ENCODE measurements at regions not wholly inside any gene's neighbourhood (a gene's known extent, or its start where the extent isn't known, plus 50 kb on each side); places are given as distances from the start of the nearest gene placed in this dataset.

- TF ChIP-seq TCF4 (CRISPR knock-in tag; IDR thresholded peaks at IDR 0.05; ENCODE audit: borderline replicate concordance) = no peak
- no peak for TF ChIP-seq PPARA (CRISPR knock-in tag; IDR thresholded peaks at IDR 0.05; ENCODE audit: borderline replicate concordance)
- no peak for TF ChIP-seq PATZ1 (CRISPR knock-in tag; IDR thresholded peaks at IDR 0.05; ENCODE audit: borderline replicate concordance)
- TF ChIP-seq ISL1 (CRISPR knock-in tag; IDR thresholded peaks at IDR 0.05) = no peak
- no peak for TF ChIP-seq CSDC2 (CRISPR knock-in tag; IDR thresholded peaks at IDR 0.05)
- no peak for TF ChIP-seq SNAI2 (CRISPR knock-in tag; IDR thresholded peaks at IDR 0.05)
- no peak for TF ChIP-seq ZNF565 (CRISPR knock-in tag; conservative IDR thresholded peaks at IDR 0.05; ENCODE audit: low read depth)
- no peak for TF ChIP-seq BACH2 (CRISPR knock-in tag; IDR thresholded peaks at IDR 0.05; ENCODE audit: borderline replicate concordance)
- no peak for TF ChIP-seq ZNF8 (CRISPR knock-in tag; IDR thresholded peaks at IDR 0.05)
- no peak for TF ChIP-seq GLIS3 (CRISPR knock-in tag; IDR thresholded peaks at IDR 0.05)
- no peak for TF ChIP-seq ZFP30 (CRISPR knock-in tag; IDR thresholded peaks at IDR 0.05)
- no peak for TF ChIP-seq RARB (CRISPR knock-in tag; IDR thresholded peaks at IDR 0.05)
- no peak for TF ChIP-seq POU6F1 (CRISPR knock-in tag; IDR thresholded peaks at IDR 0.05; ENCODE audit: borderline replicate concordance, low read depth)
- no peak for TF ChIP-seq TOX (CRISPR knock-in tag; IDR thresholded peaks at IDR 0.05; ENCODE audit: borderline replicate concordance)
- no peak for TF ChIP-seq ESRRG (CRISPR knock-in tag; IDR thresholded peaks at IDR 0.05)
- TF ChIP-seq ZFP3 (CRISPR knock-in tag; IDR thresholded peaks at IDR 0.05) = no peak
- ATAC-seq = no peak
Measured at GRCh38 chr14:58979325-58979724, 209.1 kb upstream of the DAAM1 start.

- no peak for ATAC-seq
- TF ChIP-seq CSDC2 (CRISPR knock-in tag; IDR thresholded peaks at IDR 0.05) (no peak), ESRRG (CRISPR knock-in tag; IDR thresholded peaks at IDR 0.05) (no peak), CREB5 (CRISPR knock-in tag; IDR thresholded peaks at IDR 0.05; ENCODE audit: low read depth) (no peak), ZNF565 (CRISPR knock-in tag; conservative IDR thresholded peaks at IDR 0.05; ENCODE audit: low read depth) (no peak), OSR1 (CRISPR knock-in tag; IDR thresholded peaks at IDR 0.05) (no peak), CSRNP3 (CRISPR knock-in tag; IDR thresholded peaks at IDR 0.05) (no peak), PPARA (CRISPR knock-in tag; IDR thresholded peaks at IDR 0.05; ENCODE audit: borderline replicate concordance) (no peak), BACH2 (CRISPR knock-in tag; IDR thresholded peaks at IDR 0.05; ENCODE audit: borderline replicate concordance) (no peak), RARB (CRISPR knock-in tag; IDR thresholded peaks at IDR 0.05) (no peak), PATZ1 (CRISPR knock-in tag; IDR thresholded peaks at IDR 0.05; ENCODE audit: borderline replicate concordance) (no peak), SNAI2 (CRISPR knock-in tag; IDR thresholded peaks at IDR 0.05) (no peak), ZFP3 (CRISPR knock-in tag; IDR thresholded peaks at IDR 0.05) (no peak), TCF4 (CRISPR knock-in tag; IDR thresholded peaks at IDR 0.05; ENCODE audit: borderline replicate concordance) (no peak), ZNF8 (CRISPR knock-in tag; IDR thresholded peaks at IDR 0.05) (no peak), ISL1 (CRISPR knock-in tag; IDR thresholded peaks at IDR 0.05) (no peak), ZNF70 (CRISPR knock-in tag; IDR thresholded peaks at IDR 0.05) (no peak), ZFP30 (CRISPR knock-in tag; IDR thresholded peaks at IDR 0.05) (no peak)
Measured at GRCh38 chr14:58981840-58982239, 206.6 kb upstream of the DAAM1 start.

GRCh38 chr14:58985786-58986185, 202.7 kb upstream of the DAAM1 start:
- TF ChIP-seq ESRRG (CRISPR knock-in tag; IDR thresholded peaks at IDR 0.05) = no peak
- TF ChIP-seq PPARA (CRISPR knock-in tag; IDR thresholded peaks at IDR 0.05; ENCODE audit: borderline replicate concordance) = no peak
- no peak for TF ChIP-seq PATZ1 (CRISPR knock-in tag; IDR thresholded peaks at IDR 0.05; ENCODE audit: borderline replicate concordance)
- no peak for TF ChIP-seq TCF4 (CRISPR knock-in tag; IDR thresholded peaks at IDR 0.05; ENCODE audit: borderline replicate concordance)
- TF ChIP-seq ZC3H10 (CRISPR knock-in tag; IDR thresholded peaks at IDR 0.05) = no peak
- no peak for TF ChIP-seq CREB5 (CRISPR knock-in tag; IDR thresholded peaks at IDR 0.05; ENCODE audit: low read depth)
- no peak for TF ChIP-seq TOX (CRISPR knock-in tag; IDR thresholded peaks at IDR 0.05; ENCODE audit: borderline replicate concordance)
- no peak for TF ChIP-seq BACH2 (CRISPR knock-in tag; IDR thresholded peaks at IDR 0.05; ENCODE audit: borderline replicate concordance)
- no peak for TF ChIP-seq ZNF8 (CRISPR knock-in tag; IDR thresholded peaks at IDR 0.05)
- TF ChIP-seq CSDC2 (CRISPR knock-in tag; IDR thresholded peaks at IDR 0.05) = no peak
- no peak for TF ChIP-seq ZNF70 (CRISPR knock-in tag; IDR thresholded peaks at IDR 0.05)
- no peak for TF ChIP-seq ZFP30 (CRISPR knock-in tag; IDR thresholded peaks at IDR 0.05)
- TF ChIP-seq OSR1 (CRISPR knock-in tag; IDR thresholded peaks at IDR 0.05) = no peak
- no peak for TF ChIP-seq CSRNP3 (CRISPR knock-in tag; IDR thresholded peaks at IDR 0.05)
- TF ChIP-seq SNAI2 (CRISPR knock-in tag; IDR thresholded peaks at IDR 0.05) = no peak
- no peak for ATAC-seq
